Stomach (tissue), 8 donors: ENCODE measurements at regions not wholly inside any gene's neighbourhood (a gene's known extent, or its start where the extent isn't known, plus 50 kb on each side); places are given as distances from the start of the nearest gene placed in this dataset.

Experiments
- DNase-seq, 2 donors: peaks; one replicate each; pipeline versions ENCODE4 v3.0.0 to v3.0.0-alpha.2; 2013 to 2019
- H3K27ac ChIP-seq, 5 donors: fragments of 200-600 bp in 4 of 5; sonication (generic) in 4 of 5; one replicate each; pipeline ENCODE4 v1.5.1; 2013 to 2019; ENCODE audit warnings: mild to moderate bottlenecking in 1 of 5, moderate library complexity in 1 of 5
- H3K27me3 ChIP-seq, 3 donors: fragments of 200-600 bp; sonication (generic); one replicate each; pipeline ENCODE4 v1.5.1; 2017 to 2019; ENCODE audit warnings: mixed run types in 1 of 3
- H3K36me3 ChIP-seq, 4 donors: fragments of 200-600 bp; sonication (generic); 1 replicate in 3 of 4; 2 replicates in 1 of 4; pipeline ENCODE4 v1.5.1; 2016 to 2019
- H3K4me1 ChIP-seq, 4 donors: fragments of 200-600 bp; sonication (generic); one replicate each; pipeline ENCODE4 v1.5.1; 2016 to 2019
- H3K4me3 ChIP-seq, 4 donors: fragments of 200-600 bp; sonication (generic) in 3 of 4; one replicate each; pipeline ENCODE4 v1.5.1; 2016 to 2019; ENCODE audit warnings: mild to moderate bottlenecking in 1 of 4
- H3K9me3 ChIP-seq, 4 donors: fragments of 200-600 bp; sonication (generic); one replicate each; pipeline ENCODE4 v1.5.1; 2016 to 2019
- CTCF ChIP-seq, 7 experiments: fragments of 450-650 bp in 4 of 7; fragments of 200-600 bp in 3 of 7; sonication (generic) in 3 of 7; IDR thresholded peaks; one replicate each; pipeline ENCODE4 v1.5.1; 2016 to 2019; ENCODE audit warnings: antibody characterized with exemption in 7 of 7, control low read depth in 2 of 7, mild to moderate bottlenecking in 1 of 7
- EP300 ChIP-seq: sonication (generic); formaldehyde crosslinking; IDR thresholded peaks from one replicate; pipeline ENCODE4 v1.6.1; 2017; ENCODE audit warnings: antibody characterized with exemption
- POLR2A ChIP-seq, 4 donors: fragments of 450-650 bp; IDR thresholded peaks; one replicate each; pipeline ENCODE4 v1.6.1; 2016; ENCODE audit warnings: antibody characterized with exemption in 4 of 4, control low read depth in 2 of 4, mild to moderate bottlenecking in 1 of 4, moderate library complexity in 1 of 4
- POLR2AphosphoS5 ChIP-seq, 3 donors: sonication (generic); formaldehyde crosslinking; IDR thresholded peaks; one replicate each; pipeline ENCODE4 v1.6.1; 2016; ENCODE audit warnings: antibody characterized with exemption in 3 of 3
- WGBS, 5 donors: extraction: QIAGEN DNeasy Blood & Tissue Kit in 3 of 5; methylation state at CpG; one replicate each; pipeline versions ENCODE4 v1.1.5 to v1.1.7; 2013 to 2018; 5-methylcytosine and 5-hydroxymethylcytosine counted together
- intact Hi-C: fragments of 100-400 bp; cut with DNase I; formaldehyde crosslinking; loops from one replicate; pipeline ENCODE4 v1.15.1; 2023; ENCODE audit warnings: low total_unique reads
- donor health status: healthy with polysubstance abuse.
- donor health status: Bipolar disorder and iron deficiency.
- donor health status: healthy.

- Histone ChIP-seq H3K9me3 (peaks cover 0 to 7% (median 0%) of the 10 kb centered on the region in 4 donors), H3K4me3 (no peak overlapping the region), H3K27ac (no peak overlapping the region), H3K4me1 (no peaks in the 10 kb centered on the region), H3K27me3 (no peaks in the 10 kb centered on the region), H3K36me3 (no peaks in the 10 kb centered on the region)
- intact Hi-C loops = no loop called here
- TF ChIP-seq EP300 = no peak
- TF ChIP-seq POLR2A (IDR thresholded peaks at IDR 0.05) = no peak
- no peak for TF ChIP-seq POLR2AphosphoS5 (IDR thresholded peaks at IDR 0.05)
- no peak for TF ChIP-seq CTCF (IDR thresholded peaks at IDR 0.05)
- no peak for DNase-seq
- WGBS, 5 donors = 82 to 95% (median 91%) methylated on average over 4 of the region's 4 CpGs
These were observed 228.4 kb downstream of the TLR4 start for GRCh38 chr9:117932585-117932984.

GRCh38 chr9:117936185-117937130, 232.3 kb downstream of the TLR4 start:
- Histone ChIP-seq H3K4me3 (no peak overlapping the region), H3K27ac (no peak overlapping the region), H3K4me1 (no peaks in the 10 kb centered on the region), H3K27me3 (no peaks in the 10 kb centered on the region), H3K9me3 (peaks cover 0 to 7% (median 0%) of the 10 kb centered on the region in 4 donors), H3K36me3 (no peaks in the 10 kb centered on the region)
- intact Hi-C loops = no loop called here
- WGBS, 5 donors = 74 to 86% (median 82%) methylated on average over 5 of the region's 5 CpGs
- no peak for TF ChIP-seq CTCF (IDR thresholded peaks at IDR 0.05)
- no peak for TF ChIP-seq POLR2AphosphoS5 (IDR thresholded peaks at IDR 0.05)
- TF ChIP-seq POLR2A (IDR thresholded peaks at IDR 0.05) = no peak
- no peak for TF ChIP-seq EP300
- DNase-seq = peak in 1 of 2 donors; percentile 5

- no peak overlapping the region for H3K27ac ChIP-seq
- TF ChIP-seq POLR2AphosphoS5 (IDR thresholded peaks at IDR 0.05) (no peak), POLR2A (IDR thresholded peaks at IDR 0.05) (no peak), EP300 (no peak), CTCF (IDR thresholded peaks at IDR 0.05) (no peak)
- 84 to 96% (median 92%) methylated on average over 2 of the region's 2 CpGs for WGBS, 5 donors
These were observed 233.9 kb downstream of the TLR4 start for GRCh38 chr9:117938086-117938485.

GRCh38 chr9:117938896-117939295, 234.7 kb downstream of the TLR4 start:
- H3K36me3 ChIP-seq = no peaks in the 10 kb centered on the region
- no peak for DNase-seq
- no peaks in the 10 kb centered on the region for H3K27me3 ChIP-seq
- H3K4me1 ChIP-seq = no peaks in the 10 kb centered on the region
- TF ChIP-seq POLR2A (IDR thresholded peaks at IDR 0.05) (no peak), CTCF (IDR thresholded peaks at IDR 0.05) (no peak), EP300 (no peak), POLR2AphosphoS5 (IDR thresholded peaks at IDR 0.05) (no peak)
- no peak overlapping the region for H3K4me3 ChIP-seq
- intact Hi-C loops = no loop called here
- H3K9me3 ChIP-seq = no peaks in the 10 kb centered on the region
- no peak overlapping the region for H3K27ac ChIP-seq
- 76 to 85% (median 79%) methylated on average over 4 of the region's 4 CpGs for WGBS, 5 donors

More at GRCh38 chr9:117938086-117938485, 233.9 kb downstream of the TLR4 start:
- H3K36me3 ChIP-seq = no peaks in the 10 kb centered on the region
- DNase-seq = no peak
- H3K4me1 ChIP-seq = no peaks in the 10 kb centered on the region
- intact Hi-C loops = no loop called here
- H3K9me3 ChIP-seq = peaks cover 0 to 2% (median 0%) of the 10 kb centered on the region in 4 donors
- H3K4me3 ChIP-seq = no peak overlapping the region
- H3K27me3 ChIP-seq = no peaks in the 10 kb centered on the region
